H9 (cell line): ENCODE measurements at regions not wholly inside any gene's neighbourhood (a gene's known extent, or its start where the extent isn't known, plus 50 kb on each side); places are given as distances from the start of the nearest gene placed in this dataset.
"Not testable (repeated sequence)": the region's sequence is repeated elsewhere in the genome, so short reads cannot be mapped to it uniquely, and the experiment has no call there.

Experiments
- DNase-seq: peaks from one replicate; pipeline ENCODE4 v3.0.0-alpha.2; 2017
- H2AFZ ChIP-seq: one replicate; pipeline ENCODE4 v1.6.1; 2013; ENCODE audit warnings: mild to moderate bottlenecking, low read length, control low read depth, moderate library complexity
- H2AK5ac ChIP-seq: 2 replicates; pipeline ENCODE4 v1.6.1; 2013; ENCODE audit warnings: low read length, control low read depth, mixed read lengths; ENCODE audit not compliant: insufficient read length
- H2BK120ac ChIP-seq: one replicate; pipeline ENCODE4 v1.6.1; 2013; ENCODE audit warnings: low read depth, mild to moderate bottlenecking, low read length, control low read depth, inconsistent platforms; ENCODE audit not compliant: poor library complexity, severe bottlenecking
- H2BK12ac ChIP-seq: 2 replicates; pipeline ENCODE4 v1.6.1; 2013; ENCODE audit warnings: low read length, control low read depth, mixed read lengths, low read depth; ENCODE audit not compliant: insufficient read length
- H2BK15ac ChIP-seq: 2 replicates; pipeline ENCODE4 v1.6.1; 2013; ENCODE audit warnings: low read depth, low read length, control low read depth
- H2BK20ac ChIP-seq: one replicate; pipeline ENCODE4 v1.6.1; 2013; ENCODE audit warnings: low read depth, mild to moderate bottlenecking, low read length, control low read depth, inconsistent platforms; ENCODE audit not compliant: poor library complexity, severe bottlenecking
- H2BK5ac ChIP-seq: 2 replicates; pipeline ENCODE4 v1.6.1; 2013; ENCODE audit warnings: low read length, control low read depth, mixed read lengths; ENCODE audit not compliant: insufficient read length
- H3K14ac ChIP-seq: 2 replicates; pipeline ENCODE4 v1.6.1; 2013; ENCODE audit warnings: low read length, control low read depth; ENCODE audit not compliant: insufficient read depth
- H3K18ac ChIP-seq: 2 replicates; pipeline ENCODE4 v1.6.1; 2013; ENCODE audit warnings: low read depth, mild to moderate bottlenecking, mixed read lengths, low read length, control low read depth; ENCODE audit not compliant: insufficient read length
- H3K23ac ChIP-seq: 2 replicates; pipeline ENCODE4 v1.6.1; 2013; ENCODE audit warnings: low read length, control low read depth, mixed read lengths, low read depth; ENCODE audit not compliant: insufficient read length
- H3K23me2 ChIP-seq: 2 replicates; pipeline ENCODE4 v1.6.1; 2013; ENCODE audit warnings: low read depth, mild to moderate bottlenecking, mixed read lengths, low read length, control low read depth; ENCODE audit not compliant: insufficient read length, poor library complexity, severe bottlenecking
- H3K27ac ChIP-seq: 2 replicates; pipeline ENCODE4 v1.5.1; 2013; ENCODE audit warnings: low read length, control low read depth, mixed read lengths, low read depth; ENCODE audit not compliant: insufficient read length
- H3K27me3 ChIP-seq: 2 replicates; pipeline ENCODE4 v1.6.1; 2013; ENCODE audit warnings: low read length, control low read depth, inconsistent platforms; ENCODE audit not compliant: insufficient read depth
- H3K4ac ChIP-seq: 2 replicates; pipeline ENCODE4 v1.6.1; 2013; ENCODE audit warnings: low read depth, mild to moderate bottlenecking, control low read depth, inconsistent platforms, low read length, moderate library complexity
- H3K4me1 ChIP-seq: 2 replicates; pipeline ENCODE4 v1.6.1; 2013; ENCODE audit warnings: low read length, control low read depth, inconsistent platforms; ENCODE audit not compliant: insufficient read depth
- H3K4me2 ChIP-seq: 2 replicates; pipeline ENCODE4 v1.6.1; 2013; ENCODE audit warnings: low read length, control low read depth, mixed read lengths; ENCODE audit not compliant: insufficient read length, insufficient read depth
- H3K56ac ChIP-seq: 2 replicates; pipeline ENCODE4 v1.6.1; 2013; ENCODE audit warnings: low read depth, mild to moderate bottlenecking, mixed read lengths, low read length, control low read depth; ENCODE audit not compliant: insufficient read length
- H3K79me1 ChIP-seq: 2 replicates; pipeline ENCODE4 v1.6.1; 2013; ENCODE audit warnings: low read depth, mild to moderate bottlenecking, moderate library complexity, low read length, control low read depth, inconsistent platforms; ENCODE audit not compliant: insufficient read depth, poor library complexity, severe bottlenecking
- H3K79me2 ChIP-seq: 2 replicates; pipeline ENCODE4 v1.6.1; 2013; ENCODE audit warnings: low read length, control low read depth, inconsistent platforms; ENCODE audit not compliant: insufficient read depth
- H3K9ac ChIP-seq: 2 replicates; pipeline ENCODE4 v1.6.1; 2013; ENCODE audit warnings: low read length, control low read depth, mixed read lengths; ENCODE audit not compliant: insufficient read length; ENCODE audit errors: extremely low read depth
- H3K9me3 ChIP-seq: one replicate; pipeline ENCODE4 v1.6.1; 2013; ENCODE audit warnings: low read depth, low read length, inconsistent platforms; ENCODE audit not compliant: control insufficient read depth
- H3T11ph ChIP-seq: one replicate; pipeline ENCODE4 v1.6.1; 2013; ENCODE audit warnings: mild to moderate bottlenecking, low read length, control low read depth, inconsistent platforms
- H4K20me1 ChIP-seq: one replicate; pipeline ENCODE4 v1.6.1; 2013; ENCODE audit not compliant: control insufficient read depth, insufficient read length, insufficient read depth
- H4K5ac ChIP-seq: 2 replicates; pipeline ENCODE4 v1.6.1; 2013; ENCODE audit warnings: low read depth, mild to moderate bottlenecking, mixed read lengths, low read length, control low read depth; ENCODE audit not compliant: insufficient read length
- H4K8ac ChIP-seq: replicated peaks from 2 replicates; pipeline ENCODE4 v1.6.1; 2013; ENCODE audit warnings: low read length, control low read depth, mixed read lengths, low read depth; ENCODE audit not compliant: insufficient read length
- H4K91ac ChIP-seq: 2 replicates; pipeline ENCODE4 v1.6.1; 2013; ENCODE audit warnings: low read depth, mild to moderate bottlenecking, moderate library complexity, mixed read lengths, low read length, control low read depth; ENCODE audit not compliant: insufficient read length
- H3K27ac Mint-ChIP-seq, 3 experiments: 2 replicates in 2 of 3; 3 replicates in 1 of 3; pipeline ENCODE4 v1.8.0; 2020 to 2021; ENCODE audit warnings: mixed read lengths in 3 of 3, mild to moderate bottlenecking in 1 of 3, moderate library complexity in 1 of 3
- H3K27me3 Mint-ChIP-seq: 2 replicates; pipeline ENCODE4 v1.8.0; 2021; ENCODE audit warnings: low read depth, mild to moderate bottlenecking, moderate library complexity, mixed read lengths
- H3K36me3 Mint-ChIP-seq, 3 experiments: 2 replicates in 2 of 3; 3 replicates in 1 of 3; pipeline ENCODE4 v1.8.0; 2020 to 2021; ENCODE audit warnings: low read depth in 3 of 3, mixed read lengths in 3 of 3; ENCODE audit not compliant: insufficient read depth in 1 of 3
- H3K4me1 Mint-ChIP-seq, 2 experiments: 2 replicates each; pipeline ENCODE4 v1.8.0; 2020; ENCODE audit warnings: mixed read lengths in 2 of 2
- H3K4me3 Mint-ChIP-seq, 2 experiments: 2 replicates in 1 of 2; 3 replicates in 1 of 2; pipeline ENCODE4 v1.8.0; 2020 to 2021; ENCODE audit warnings: mild to moderate bottlenecking in 2 of 2, mixed read lengths in 2 of 2, moderate library complexity in 1 of 2
- H3K9me3 Mint-ChIP-seq, 2 experiments: 2 replicates in 1 of 2; 3 replicates in 1 of 2; pipeline ENCODE4 v1.8.0; 2020; ENCODE audit warnings: mild to moderate bottlenecking in 2 of 2, mixed read lengths in 2 of 2, moderate library complexity in 1 of 2
- WGBS: extraction: QIAGEN DNeasy Blood & Tissue Kit; methylation state at CpG from one replicate; pipeline ENCODE4 v1.1.7; 2013; ENCODE audit warnings: missing lambda C conversion rate, low lambda C conversion rate, mixed read lengths; ENCODE audit not compliant: insufficient read length; ENCODE audit errors: extremely low coverage; 5-methylcytosine and 5-hydroxymethylcytosine counted together
- TF ChIP-seq, protein P1 (sequence below): fragments of 200-600 bp; sonication (generic); conservative IDR thresholded peaks from 3 replicates; pipeline ENCODE4 v1.8.0; 2021; ENCODE audit warnings: antibody characterized with exemption, mild to moderate bottlenecking

- DNase-seq: no peak
- Histone ChIP-seq H2BK12ac (no peak overlapping the region), H3K79me2 (no peaks in the 10 kb centered on the region), H3K18ac (no peak overlapping the region), H3K9me3 (peaks cover 12% of the 10 kb centered on the region), H2BK20ac (no peak overlapping the region), H3T11ph (no peak overlapping the region), H2BK5ac (no peak overlapping the region), H4K8ac (no peak overlapping the region), H4K5ac (no peak overlapping the region), H2AK5ac (no peak overlapping the region), H3K27me3 (no peaks in the 10 kb centered on the region), H2BK120ac (no peak overlapping the region), H4K91ac (no peak overlapping the region), H3K4me1 (no peaks in the 10 kb centered on the region), H2AFZ (no peak overlapping the region), H2BK15ac (no peak overlapping the region), H3K27ac (no peak overlapping the region), H3K56ac (no peak overlapping the region), H3K4ac (no peak overlapping the region), H3K79me1 (no peaks in the 10 kb centered on the region), H3K23me2 (no peaks in the 10 kb centered on the region), H3K9ac (no peak overlapping the region), H3K23ac (no peak overlapping the region), H3K14ac (no peak overlapping the region), H3K4me2 (no peak overlapping the region), H4K20me1 (no peaks in the 10 kb centered on the region)
- no CpG with 5 or more reads among the region's 1 CpG for WGBS
- Mint-ChIP-seq H3K36me3 (peaks cover 6 to 26% (median 8%) of the 10 kb centered on the region in 3 experiments; a peak in 5 of 7 replicates), H3K4me3 (no peak overlapping the region), H3K4me1 (no peaks in the 10 kb centered on the region), H3K27ac (no peak overlapping the region), H3K27me3 (no peaks in the 10 kb centered on the region; the same call in 1 of the 2 replicates), H3K9me3 (peaks cover 27 to 28% of the 10 kb centered on the region in 2 experiments)
- TF ChIP-seq, protein P1, sequence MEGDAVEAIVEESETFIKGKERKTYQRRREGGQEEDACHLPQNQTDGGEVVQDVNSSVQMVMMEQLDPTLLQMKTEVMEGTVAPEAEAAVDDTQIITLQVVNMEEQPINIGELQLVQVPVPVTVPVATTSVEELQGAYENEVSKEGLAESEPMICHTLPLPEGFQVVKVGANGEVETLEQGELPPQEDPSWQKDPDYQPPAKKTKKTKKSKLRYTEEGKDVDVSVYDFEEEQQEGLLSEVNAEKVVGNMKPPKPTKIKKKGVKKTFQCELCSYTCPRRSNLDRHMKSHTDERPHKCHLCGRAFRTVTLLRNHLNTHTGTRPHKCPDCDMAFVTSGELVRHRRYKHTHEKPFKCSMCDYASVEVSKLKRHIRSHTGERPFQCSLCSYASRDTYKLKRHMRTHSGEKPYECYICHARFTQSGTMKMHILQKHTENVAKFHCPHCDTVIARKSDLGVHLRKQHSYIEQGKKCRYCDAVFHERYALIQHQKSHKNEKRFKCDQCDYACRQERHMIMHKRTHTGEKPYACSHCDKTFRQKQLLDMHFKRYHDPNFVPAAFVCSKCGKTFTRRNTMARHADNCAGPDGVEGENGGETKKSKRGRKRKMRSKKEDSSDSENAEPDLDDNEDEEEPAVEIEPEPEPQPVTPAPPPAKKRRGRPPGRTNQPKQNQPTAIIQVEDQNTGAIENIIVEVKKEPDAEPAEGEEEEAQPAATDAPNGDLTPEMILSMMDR: no peak
Observed at GRCh38 chr7:67663644-67664043, 667.0 kb downstream of the TYW1 start.

- not testable (repeated sequence) for H3T11ph ChIP-seq, H3K79me2 ChIP-seq, H4K8ac ChIP-seq, H3K14ac ChIP-seq, H3K27ac ChIP-seq, H3K27ac Mint-ChIP-seq, H3K4ac ChIP-seq, H3K79me1 ChIP-seq, H3K56ac ChIP-seq, H3K4me3 Mint-ChIP-seq, H2BK5ac ChIP-seq, H2BK120ac ChIP-seq, H4K5ac ChIP-seq, H2AK5ac ChIP-seq, H4K91ac ChIP-seq, H3K27me3 Mint-ChIP-seq, H2AFZ ChIP-seq, H2BK20ac ChIP-seq, H3K23me2 ChIP-seq, H3K4me1 Mint-ChIP-seq, H3K4me1 ChIP-seq, H3K23ac ChIP-seq, H2BK12ac ChIP-seq, H3K9ac ChIP-seq, DNase-seq, H4K20me1 ChIP-seq, H3K27me3 ChIP-seq, H2BK15ac ChIP-seq, H3K18ac ChIP-seq, H3K4me2 ChIP-seq
- Mint-ChIP-seq H3K36me3 (peaks cover 6 to 41% (median 9%) of the 10 kb centered on the region in 3 experiments; a peak in 5 of 7 replicates), H3K9me3 (peaks cover 43 to 46% of the 10 kb centered on the region in 2 experiments)
- peaks cover 12% of the 10 kb centered on the region for H3K9me3 ChIP-seq
- no CpG with 5 or more reads among the region's 4 CpGs for WGBS
Observed at GRCh38 chr7:67666359-67666758, 669.7 kb downstream of the TYW1 start.
